ENCODE measurements at regions not wholly inside any gene's neighbourhood (a gene's known extent, or its start where the extent isn't known, plus 50 kb on each side); places are given as distances from the start of the nearest gene placed in this dataset.
"Not testable (repeated sequence)": the region's sequence is repeated elsewhere in the genome, so short reads cannot be mapped to it uniquely, and the experiment has no call there.

GRCh38 chr20:55685425-55685824 lies 319.9 kb downstream of the CBLN4 start:
- DNase-seq (ENCODE audit: low spot score) = no peak

DNA sequence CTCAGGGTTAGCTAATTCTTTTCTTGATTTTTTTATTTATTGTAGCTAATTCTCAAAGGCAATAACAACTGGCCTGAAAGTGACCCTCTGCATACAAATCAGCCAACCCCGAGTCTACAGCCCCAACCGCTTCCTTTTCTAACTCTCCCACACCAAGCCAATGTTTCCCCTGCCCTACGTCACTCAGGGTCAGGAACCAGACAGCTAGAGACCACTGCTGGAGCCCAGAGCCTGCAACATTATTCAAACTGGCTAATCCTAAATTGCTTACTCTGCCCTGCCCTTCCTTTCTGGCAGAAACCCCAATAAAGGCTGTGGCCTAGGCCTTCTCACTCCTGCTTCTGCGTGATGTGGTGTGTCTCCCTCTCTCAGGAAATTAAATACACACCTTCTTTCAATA lies 320.7 kb downstream of the CBLN4 start:
- DNase-seq (ENCODE audit: low spot score) = no peak

DNA sequence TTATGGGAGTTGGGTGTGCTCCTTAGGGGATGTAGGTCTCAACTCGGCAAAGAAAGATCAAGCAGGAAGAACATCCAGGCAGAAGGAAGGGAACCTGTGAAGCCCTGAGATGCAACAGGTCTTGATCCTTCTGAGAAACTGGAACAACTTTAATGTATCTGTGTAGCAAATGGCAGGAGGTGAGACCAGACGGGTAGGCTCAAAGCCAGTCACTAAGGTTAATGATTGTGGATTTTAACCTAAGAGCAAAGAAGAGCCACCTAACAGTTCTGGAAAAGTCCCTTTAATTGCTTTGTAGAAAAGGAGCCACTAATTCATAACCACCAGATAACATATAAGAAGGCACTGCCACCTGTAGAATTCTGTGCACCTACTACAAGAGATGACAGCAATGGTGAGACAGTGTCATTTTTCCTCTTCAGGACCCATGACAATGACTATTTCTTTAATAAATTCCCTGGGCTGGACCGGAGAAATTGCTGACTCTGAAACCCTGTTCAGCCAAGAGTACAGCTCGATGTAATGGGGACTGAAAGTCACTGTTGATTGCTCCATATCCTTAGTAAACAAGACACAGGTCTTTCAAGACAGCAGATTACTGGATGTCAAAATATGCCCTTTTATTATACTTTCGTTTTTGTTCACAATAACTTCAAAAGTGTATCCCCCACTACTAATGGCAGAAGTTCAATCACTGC lies 326.2 kb downstream of the CBLN4 start:
- DNase-seq (ENCODE audit: low spot score) = no peak

DNA sequence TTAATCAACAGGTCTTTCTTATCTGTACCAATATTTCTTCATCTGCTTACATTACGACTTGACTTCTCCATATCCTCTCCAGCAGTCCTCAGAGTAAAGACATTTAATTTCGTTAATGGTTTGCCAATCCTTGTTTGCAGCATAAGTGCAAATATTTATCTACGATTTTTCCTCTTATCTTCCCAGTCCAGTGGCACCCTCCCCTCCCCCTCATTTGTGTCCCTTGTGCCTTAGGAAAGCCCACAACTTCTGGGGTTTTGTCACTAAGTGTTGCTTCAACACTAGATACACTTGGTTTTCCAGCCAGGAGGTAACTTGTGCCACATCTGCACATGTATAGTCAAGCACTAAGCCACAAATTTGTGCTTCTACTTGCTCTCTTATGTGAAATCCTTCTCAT lies 327.2 kb downstream of the CBLN4 start:
- no peak for DNase-seq (ENCODE audit: low spot score)

- DNase-seq (ENCODE audit: low spot score) = no peak
These were observed 328.3 kb downstream of the CBLN4 start for GRCh38 chr20:55677011-55677410.

DNA sequence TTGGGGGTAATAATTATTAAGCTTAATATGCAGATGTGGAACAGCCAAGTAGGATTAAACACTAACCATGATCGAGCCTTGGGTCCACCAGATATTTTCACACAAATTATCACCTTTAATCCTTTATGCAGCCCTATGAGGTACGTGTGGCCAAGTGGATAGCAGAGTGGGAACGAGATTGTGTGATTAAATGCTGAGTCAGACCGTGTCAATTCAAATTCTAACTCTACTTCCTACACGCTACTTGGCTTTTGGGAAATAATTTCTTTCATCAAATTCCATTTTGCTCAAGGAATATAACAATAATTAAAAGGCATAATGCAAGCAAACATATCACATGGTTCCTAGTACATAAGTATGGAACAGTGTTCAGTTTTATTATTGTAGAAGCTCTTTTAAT lies 329.2 kb downstream of the CBLN4 start:
- DNase-seq (ENCODE audit: low spot score) = no peak

- DNase-seq (ENCODE audit: low spot score) = no peak
These were observed 336.7 kb downstream of the CBLN4 start for GRCh38 chr20:55668631-55669030.

- no peak for DNase-seq (ENCODE audit: low spot score)
These were observed 337.4 kb downstream of the CBLN4 start for GRCh38 chr20:55667955-55668354.

DNA sequence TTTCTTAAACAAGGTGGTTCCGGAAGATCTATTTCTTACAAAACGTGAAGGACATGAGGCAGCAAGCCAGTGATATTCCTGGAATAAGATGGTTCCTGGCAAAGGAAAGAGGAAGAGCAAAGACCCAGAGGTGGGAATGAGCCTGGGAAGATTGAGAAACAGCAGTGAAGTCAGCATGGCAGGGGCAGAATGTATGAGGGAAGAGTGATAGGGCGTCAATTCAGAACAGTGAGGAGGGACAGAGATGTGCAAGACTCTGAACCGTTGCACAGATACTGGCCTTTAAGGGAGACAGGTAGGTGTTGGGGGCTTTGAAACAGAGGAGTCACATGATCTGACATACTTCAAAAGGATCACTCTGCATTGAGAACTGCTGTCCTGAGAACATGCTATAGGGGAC lies 338.3 kb downstream of the CBLN4 start:
- no peak for DNase-seq (ENCODE audit: low spot score)

DNA sequence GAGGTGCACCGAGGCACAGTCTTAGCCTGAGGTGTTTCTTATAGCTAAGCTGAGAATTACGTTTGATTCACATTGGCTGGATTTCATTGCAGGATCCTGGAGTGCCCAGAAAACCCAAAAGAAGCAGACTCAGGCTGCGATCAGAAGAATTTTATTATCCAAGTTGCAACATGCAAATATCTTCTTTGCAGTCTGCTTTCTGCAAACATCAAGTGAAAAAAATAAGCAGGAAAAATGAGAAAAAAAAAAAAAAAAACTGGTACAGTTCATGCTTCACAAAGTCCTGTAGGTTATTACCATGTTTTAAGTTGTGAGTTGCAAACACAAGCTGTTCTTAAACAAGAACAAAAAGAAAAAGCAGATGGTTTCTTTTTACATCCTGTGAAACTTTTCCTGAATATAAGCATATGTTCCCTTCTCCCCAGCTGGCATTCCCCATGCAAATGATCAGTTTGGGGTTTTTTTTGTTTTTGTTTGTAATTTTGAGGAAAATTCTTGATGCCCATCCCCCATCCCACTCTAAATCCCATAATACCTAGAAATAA lies 349.0 kb downstream of the CBLN4 start:
- no peak for DNase-seq (ENCODE audit: low spot score)

- no peak for DNase-seq (ENCODE audit: low spot score)
These were observed 354.5 kb downstream of the CBLN4 start for GRCh38 chr20:55650657-55651360.

GRCh38 chr20:55649254-55649653 lies 356.1 kb downstream of the CBLN4 start:
- DNase-seq (ENCODE audit: low spot score) = peak; percentile 91

- no peak for DNase-seq (ENCODE audit: low spot score)
These were observed 358.5 kb downstream of the CBLN4 start for GRCh38 chr20:55646851-55647250.

DNA sequence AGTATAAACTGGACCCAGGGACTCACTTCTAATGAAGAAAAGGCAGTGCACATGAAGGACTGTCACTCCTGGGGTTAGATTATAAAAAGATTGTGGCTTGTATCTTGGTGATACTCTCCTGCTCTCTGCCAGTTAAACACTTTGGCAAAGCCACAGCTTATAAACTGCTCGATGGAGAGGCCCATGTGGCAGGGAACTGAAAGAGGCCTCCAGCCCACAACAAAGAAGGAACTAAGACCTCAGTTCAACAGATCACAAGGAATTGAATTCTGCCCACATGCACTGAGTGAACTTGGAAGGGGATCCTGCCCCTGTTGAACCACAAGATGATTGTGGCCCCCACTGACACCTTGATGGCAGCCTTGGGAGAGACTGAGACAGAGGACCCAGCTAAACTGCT lies 363.8 kb downstream of the CBLN4 start:
- no peak for DNase-seq (ENCODE audit: low spot score)

- DNase-seq (ENCODE audit: low spot score) = no peak
These were observed 369.4 kb downstream of the CBLN4 start for GRCh38 chr20:55635870-55636269.

DNA sequence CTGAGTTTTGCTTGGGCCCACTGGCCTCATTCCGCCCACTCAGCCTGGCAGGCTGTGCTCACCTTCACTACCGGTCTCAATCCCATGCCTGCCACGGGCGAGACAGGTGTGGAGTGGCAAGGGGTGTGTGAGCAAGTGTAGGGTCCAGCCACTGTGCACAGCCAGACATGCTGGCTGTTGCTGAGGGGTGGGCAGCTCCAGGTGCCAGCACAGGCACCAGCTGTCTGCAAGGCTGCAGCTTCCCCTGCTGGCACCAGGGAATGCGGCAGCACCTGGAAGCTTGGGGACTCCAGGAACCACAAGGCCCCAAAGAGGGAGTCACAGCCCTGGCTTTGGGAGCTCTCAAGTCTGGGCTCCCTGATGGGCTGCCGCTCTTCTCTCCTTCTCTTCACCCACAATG lies 372.7 kb downstream of the CBLN4 start:
- DNase-seq (ENCODE audit: low spot score) = no peak

DNA sequence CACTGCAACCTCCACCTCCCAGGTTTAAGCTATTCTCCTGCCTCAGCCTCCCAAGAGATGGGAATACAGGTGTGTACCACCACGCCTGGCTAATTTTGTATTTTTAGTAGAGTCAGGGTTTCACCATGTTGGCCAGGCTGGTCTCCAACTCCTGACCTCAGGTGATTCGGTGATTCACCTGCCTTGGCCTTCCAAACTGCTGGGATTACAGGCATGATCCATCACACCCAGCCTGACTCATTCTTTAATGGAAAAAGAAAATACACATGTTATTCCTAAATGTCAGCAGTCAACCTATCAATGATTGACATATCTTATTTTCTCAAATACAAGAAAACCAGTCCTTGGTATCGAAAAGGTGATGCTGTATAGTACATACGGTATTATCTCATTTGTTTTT lies 376.2 kb downstream of the CBLN4 start:
- not testable (repeated sequence) for DNase-seq (ENCODE audit: low spot score)

DNA sequence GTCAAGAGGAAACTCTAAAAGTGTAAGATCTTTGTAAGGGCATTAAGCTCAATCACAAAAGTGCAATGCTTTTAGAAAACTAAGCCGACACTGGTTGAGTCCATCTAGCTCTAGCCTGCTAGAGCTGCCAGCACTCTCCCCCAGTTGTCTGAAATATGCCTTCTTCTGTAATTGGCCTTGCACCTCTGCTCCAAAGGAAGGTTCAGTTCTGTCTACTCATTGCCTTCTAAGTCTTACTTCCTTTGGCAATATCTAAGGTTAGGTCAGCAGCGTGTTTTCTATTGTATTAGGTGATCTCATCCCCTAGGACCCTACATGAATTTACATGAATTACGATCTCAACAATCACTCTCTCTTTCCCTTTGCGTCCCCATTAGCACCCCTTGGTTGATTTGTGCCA lies 378.6 kb downstream of the CBLN4 start:
- DNase-seq (ENCODE audit: low spot score) = no peak

- no peak for DNase-seq (ENCODE audit: low spot score)
These were observed 389.0 kb downstream of the CBLN4 start for GRCh38 chr20:55616367-55616766.

DNA sequence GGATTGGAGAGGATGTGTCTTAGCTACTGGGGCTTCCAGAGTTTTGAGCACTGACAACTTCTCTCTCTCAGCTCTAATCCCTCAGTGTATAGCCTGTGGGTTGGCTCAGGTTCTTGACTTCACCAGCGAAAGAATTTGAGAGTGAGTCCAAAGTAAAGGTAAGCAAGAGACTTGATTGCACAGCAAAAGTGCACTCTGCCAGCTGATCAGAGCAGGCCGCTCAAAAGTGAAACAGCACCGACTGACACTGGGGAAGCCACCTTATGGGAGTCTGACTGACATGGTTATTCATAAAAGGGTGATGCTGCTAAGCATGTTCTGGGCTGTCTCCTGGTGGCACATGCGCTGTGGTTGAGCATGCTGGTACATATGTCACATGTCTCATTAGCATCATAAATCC lies 389.5 kb downstream of the CBLN4 start:
- DNase-seq (ENCODE audit: low spot score) = no peak

- DNase-seq (ENCODE audit: low spot score) = no peak
These were observed 391.0 kb downstream of the CBLN4 start for GRCh38 chr20:55614220-55614757.

DNA sequence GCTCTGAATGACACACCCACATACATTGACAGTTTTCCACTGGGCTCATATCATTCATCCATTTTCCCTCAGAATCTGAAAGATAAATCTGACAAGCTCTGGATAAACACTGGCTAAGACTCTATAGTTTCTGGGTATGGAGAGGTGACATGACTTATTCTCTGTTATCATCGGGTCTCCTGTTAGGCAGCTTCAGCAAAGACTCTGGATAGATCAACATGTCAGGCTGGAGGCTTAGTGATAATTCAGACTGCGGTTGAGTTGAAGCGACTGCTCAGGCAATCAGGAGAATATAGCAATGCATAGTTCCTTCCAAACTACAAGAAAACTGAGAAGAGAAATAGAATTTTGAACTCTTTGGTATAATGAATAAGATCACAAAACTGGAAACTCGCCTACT lies 394.6 kb downstream of the CBLN4 start:
- DNase-seq (ENCODE audit: low spot score) = no peak

- no peak for DNase-seq (ENCODE audit: low spot score)
These were observed 399.7 kb downstream of the CBLN4 start for GRCh38 chr20:55605594-55605993.

All from pons (tissue), 1 donor.